Middle frontal gyrus (tissue), 1 donor: ENCODE measurements at regions not wholly inside any gene's neighbourhood (a gene's known extent, or its start where the extent isn't known, plus 50 kb on each side); places are given as distances from the start of the nearest gene placed in this dataset.

Source experiments
- DNase-seq: peaks from one replicate; pipeline ENCODE4 v3.0.0-alpha.2; 2015; ENCODE audit warnings: low spot score; ENCODE audit errors: extremely low spot score

DNA sequence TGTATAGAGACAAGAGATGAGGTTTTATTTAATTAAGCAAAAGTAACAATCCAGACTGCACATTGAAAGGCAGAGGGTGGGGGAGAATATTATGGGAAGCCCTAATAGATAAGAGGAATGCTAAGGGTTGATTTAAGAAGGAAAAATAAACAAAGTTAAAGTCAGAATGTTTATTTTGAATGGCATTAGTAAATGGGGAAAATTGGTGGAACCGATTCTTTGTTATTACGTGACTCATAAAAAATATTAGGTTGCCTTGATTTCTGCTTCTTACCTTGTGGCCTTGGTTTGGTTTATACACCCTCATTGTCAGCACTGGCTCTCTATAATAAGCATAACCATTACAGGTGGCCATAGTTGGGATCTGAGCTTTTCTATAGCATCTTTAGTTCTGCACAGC is 674.8 kb upstream of the CITED2 start:
- DNase-seq = no peak

DNA sequence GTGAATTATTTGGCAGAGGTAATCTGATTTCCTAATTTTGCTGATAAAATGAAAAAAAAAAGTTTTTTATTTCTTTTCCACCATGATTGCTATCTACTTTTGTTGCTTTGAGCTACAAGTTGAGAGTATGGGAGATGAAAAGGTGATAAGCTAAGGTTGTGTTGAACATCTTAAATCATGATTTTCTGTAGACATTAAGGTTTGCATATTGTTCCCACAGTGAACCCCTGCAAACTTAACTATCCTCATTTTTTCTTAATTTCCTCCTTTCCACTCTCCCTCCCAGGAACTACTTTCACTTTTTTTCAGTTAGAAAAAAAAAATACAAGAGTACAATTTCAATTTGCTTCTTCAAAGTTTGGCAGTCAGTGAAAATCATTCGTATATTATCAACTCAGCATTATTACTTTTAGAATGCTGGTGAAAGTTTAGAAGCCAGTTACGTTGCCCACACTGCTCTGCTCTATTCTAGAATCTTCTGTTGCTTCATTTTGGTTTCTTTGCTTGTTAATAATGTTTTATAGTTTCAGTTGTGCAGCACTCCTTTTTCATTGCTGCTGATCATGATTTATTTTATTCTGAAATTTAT is 673.8 kb upstream of the CITED2 start:
- no peak for DNase-seq

DNA sequence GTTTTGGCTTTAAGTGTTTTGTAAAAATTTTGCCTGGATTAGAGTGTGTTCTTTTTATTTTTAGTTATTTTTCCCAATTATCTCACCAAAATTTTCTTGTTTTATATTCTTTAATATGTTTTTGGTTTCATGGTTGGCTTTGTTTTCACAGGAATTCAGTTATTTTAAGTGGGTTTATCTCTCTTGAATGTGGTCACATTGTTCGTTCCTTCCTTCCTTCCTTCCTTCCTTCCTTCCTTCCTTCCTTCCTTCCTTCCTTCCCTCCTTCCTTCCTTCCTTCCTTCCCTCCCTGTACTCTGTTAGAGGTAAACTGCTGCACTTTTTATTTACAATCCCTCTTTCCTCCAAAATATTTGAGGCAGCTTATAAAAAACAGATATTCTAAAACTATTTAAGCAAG is 672.9 kb upstream of the CITED2 start:
- DNase-seq = no peak

DNA sequence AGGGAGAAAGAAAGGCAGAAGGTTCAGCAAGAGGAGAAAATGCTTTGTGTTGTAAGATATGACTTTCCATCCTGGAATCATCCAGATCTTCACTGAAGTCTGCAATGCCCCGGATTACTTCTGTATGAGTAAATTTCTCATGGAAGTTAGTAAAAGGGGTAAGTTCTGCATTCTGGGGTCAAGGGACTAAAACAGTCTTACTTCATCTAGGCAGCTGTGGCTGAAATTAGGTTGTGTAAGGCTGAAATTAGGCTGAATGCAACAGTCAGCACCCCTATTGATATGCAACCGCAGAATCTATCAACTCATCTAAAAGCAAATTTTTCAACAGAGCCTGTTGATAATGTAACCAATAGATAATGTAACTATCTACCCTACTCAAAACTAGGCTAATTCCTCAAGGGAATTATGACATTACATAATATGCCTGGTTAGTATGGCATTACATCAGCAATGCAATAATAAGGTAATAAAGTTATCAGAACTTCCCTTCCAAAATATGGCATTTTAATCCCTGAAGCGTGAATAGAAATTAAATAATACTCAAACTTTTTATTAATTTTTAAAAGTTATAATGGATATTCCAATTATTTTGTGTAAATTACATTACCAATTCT is 671.7 kb upstream of the CITED2 start:
- DNase-seq = no peak

- no peak for DNase-seq
Measured at GRCh38 chr6:140045116-140045515, 670.7 kb upstream of the CITED2 start.

DNA sequence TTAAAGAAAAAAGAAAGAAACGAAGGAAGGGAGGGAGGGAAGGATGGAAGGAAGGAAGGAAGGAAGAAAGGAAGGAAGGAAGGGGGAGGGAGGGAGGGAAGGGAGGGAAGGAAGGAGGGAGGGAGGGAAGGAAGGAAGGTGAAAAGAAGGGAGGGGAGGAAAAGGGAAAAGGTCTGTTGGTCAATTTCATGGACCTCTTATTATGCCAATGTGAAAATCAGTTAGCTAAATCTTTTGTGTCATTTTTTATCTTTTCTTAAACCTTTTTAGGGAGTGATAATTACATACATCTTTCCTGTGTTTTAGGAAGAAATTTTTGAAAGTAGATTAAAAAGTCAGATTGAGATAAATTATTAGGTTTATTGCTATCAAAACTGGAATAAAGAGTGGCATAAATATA is 670.2 kb upstream of the CITED2 start:
- DNase-seq = no peak

- no peak for DNase-seq
Measured at GRCh38 chr6:140043762-140044378, 669.4 kb upstream of the CITED2 start.

- no peak for DNase-seq
Measured at GRCh38 chr6:140043357-140043756, 668.9 kb upstream of the CITED2 start.

- no peak for DNase-seq
Measured at GRCh38 chr6:140041571-140042332, 667.3 kb upstream of the CITED2 start.

GRCh38 chr6:140041056-140041455 is 666.6 kb upstream of the CITED2 start:
- no peak for DNase-seq

GRCh38 chr6:140040396-140040795 is 665.9 kb upstream of the CITED2 start:
- DNase-seq = no peak

DNA sequence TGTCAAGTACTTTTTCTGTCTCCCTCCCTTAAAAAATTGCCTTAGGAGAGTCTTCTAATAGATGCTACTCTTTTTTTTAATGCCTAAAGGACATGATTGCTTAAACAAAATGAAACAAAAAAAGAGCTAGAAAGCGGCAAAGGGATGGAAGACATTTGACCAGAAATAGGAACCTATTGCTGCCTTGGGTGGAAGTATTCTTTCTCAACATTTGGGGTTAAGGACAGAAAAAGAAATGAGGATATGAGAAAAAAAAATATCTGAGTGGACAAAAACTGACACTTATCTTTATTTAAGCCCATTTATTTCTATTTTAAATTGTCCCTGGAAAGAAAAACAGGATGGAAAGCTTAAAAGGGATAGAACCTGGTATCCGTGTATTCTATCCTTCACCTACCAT is 664.9 kb upstream of the CITED2 start:
- DNase-seq = no peak

DNA sequence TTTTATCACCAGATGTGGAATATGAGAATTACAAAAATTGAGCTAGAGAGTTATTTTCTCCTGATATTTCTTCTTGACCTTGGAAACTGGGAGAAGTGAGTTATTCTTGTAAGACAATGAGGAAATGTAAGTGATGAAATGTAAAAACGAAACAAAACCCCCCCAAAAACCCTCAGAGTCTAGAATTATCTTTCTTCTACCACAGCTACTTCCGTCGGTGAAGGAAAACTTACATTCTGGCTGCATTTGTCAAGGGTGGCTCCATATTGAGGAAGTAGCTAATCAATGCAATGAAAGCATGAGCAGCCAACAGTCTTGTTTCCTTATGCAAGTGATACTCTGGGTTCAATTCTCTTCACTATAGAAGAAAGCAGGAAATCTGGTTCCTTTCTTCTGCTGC is 661.7 kb upstream of the CITED2 start:
- no peak for DNase-seq

GRCh38 chr6:140032189-140032588 is 657.7 kb upstream of the CITED2 start:
- no peak for DNase-seq

- no peak for DNase-seq
Measured at GRCh38 chr6:140029551-140029950, 655.1 kb upstream of the CITED2 start.

DNA sequence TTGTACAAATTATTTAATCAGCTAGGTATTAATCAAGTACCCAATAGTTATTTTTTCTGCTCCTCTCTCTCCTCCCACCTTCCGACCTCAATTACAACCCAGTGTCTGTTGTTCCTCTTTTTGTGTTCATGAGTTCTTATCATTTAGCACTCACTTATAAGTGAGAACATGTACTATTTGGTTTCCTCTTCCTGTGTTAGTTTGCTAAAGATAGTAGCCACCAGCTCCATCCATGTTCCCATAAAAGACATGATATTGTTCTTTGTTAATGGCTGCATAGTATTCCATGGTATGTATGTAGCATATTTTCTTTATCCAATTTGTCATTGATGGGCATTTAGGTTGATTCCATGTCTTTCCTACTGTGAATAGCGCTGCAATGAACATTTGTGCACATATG is 652.8 kb upstream of the CITED2 start:
- DNase-seq = no peak

DNA sequence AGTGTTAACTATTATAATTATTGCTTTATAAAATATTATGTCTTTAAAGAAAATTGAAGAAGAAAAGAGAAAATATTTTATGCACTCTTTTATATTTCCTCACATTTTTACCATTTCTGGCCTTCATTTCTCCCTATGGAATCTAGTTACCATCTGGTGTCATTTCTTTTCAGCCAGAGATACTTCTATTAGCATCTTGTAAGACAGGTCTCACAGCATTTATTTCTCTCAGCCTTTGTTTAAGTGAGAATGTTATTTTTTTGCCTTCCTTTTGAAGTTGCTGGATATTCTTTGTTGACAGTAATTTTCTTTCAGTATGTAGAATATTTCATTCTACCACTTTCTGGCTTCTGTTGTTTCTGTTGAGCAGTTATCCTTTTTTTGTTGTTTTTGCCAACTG is 652.1 kb upstream of the CITED2 start:
- no peak for DNase-seq

DNA sequence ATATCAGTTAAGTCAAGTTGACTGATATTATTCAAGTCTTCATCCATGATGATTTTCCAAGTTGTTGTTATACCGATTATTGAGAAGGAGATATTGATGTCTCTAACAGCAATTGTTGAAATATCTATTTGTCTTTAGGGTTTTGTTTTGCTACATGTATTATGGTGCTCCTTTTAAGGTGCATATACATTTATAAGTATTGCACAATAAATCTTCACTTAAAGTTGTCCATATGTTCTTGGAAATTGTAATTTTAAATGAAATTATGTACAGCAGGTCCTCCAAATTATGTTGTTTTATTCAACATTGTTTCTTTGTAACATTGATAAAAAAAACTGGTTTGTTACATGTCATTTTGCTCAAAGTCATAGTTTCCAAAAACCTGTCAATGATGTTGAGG is 650.7 kb upstream of the CITED2 start:
- DNase-seq = no peak

DNA sequence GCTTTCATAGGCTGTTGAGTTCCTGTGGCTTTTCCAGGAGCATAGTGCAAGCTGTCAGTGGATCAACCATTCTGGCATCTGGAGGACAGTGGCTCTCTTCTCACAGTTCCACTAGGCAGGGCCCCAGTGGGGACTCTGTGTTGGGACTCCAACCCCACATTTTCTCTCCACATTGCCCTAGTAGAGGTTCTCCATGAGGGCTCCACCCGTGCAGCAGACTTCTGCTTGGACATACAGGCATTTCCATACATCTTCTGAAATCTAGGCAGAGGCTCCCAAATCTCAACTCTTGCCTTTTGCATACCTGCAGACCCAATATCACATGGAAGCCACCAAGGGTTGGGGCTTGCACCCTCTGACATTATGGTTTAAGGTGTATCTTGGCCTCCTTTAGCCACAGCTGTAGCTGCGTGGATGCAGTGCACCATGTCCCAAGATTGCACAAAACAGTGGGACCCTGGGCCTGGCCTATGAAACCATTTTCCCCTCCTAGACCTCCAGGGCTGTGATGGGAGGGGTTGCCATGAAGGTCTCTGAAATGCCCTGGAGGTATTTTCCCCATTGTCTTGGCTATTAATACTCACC is 645.9 kb upstream of the CITED2 start:
- DNase-seq = no peak

DNA sequence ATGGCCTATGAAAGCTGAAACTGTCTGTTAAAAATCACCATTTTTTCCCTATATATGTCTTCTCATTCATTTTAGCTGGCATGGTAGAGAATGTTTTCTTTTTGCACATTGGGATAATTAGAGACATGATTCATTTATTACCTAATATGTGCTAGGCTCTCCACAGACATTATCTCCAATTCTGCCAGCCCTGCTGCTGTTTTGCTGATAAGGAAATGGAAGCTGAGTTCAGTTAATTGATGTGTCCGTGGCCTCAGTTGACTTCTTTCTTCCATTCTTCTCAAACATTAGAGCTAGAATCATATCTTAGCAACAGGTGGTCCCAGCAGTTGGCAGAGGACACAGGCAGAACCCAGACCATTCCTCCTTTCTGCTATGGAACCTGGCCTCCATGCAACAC is 644.1 kb upstream of the CITED2 start:
- DNase-seq = no peak

- no peak for DNase-seq
Measured at GRCh38 chr6:140017470-140017869, 643.0 kb upstream of the CITED2 start.

DNA sequence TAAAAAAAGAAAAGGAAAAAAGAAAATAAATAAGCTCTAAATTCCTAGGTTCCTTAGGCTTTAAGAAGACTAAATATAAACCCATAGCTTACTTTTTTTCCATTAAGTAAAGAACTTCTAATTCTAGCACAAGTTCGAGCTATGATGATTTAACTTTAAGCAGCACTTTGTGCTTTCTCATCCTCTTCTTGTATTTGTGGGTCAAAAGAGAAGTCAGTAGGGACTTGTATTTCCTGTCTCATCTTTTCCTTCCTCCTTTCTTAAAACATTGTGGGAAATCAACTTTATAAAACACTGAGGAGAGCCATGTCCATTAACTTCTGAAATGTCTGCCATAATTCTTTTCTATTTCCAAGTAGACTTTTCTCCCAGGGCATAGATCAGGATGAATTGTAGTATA is 637.7 kb upstream of the CITED2 start:
- no peak for DNase-seq
